Omental fat pad (tissue), 3 donors: ENCODE measurements at regions not wholly inside any gene's neighbourhood (a gene's known extent, or its start where the extent isn't known, plus 50 kb on each side); places are given as distances from the start of the nearest gene placed in this dataset.
A peak's percentile ranks its signal among the peaks of the same experiment; 100 is the strongest.
"Not testable (repeated sequence)": the region's sequence is repeated elsewhere in the genome, so short reads cannot be mapped to it uniquely, and the experiment has no call there.

ENCODE experiments used
- ATAC-seq: fragments of 150-250 bp; one replicate; pipeline ENCODE4 v1.9.1; 2016; ENCODE audit warnings: mild to moderate bottlenecking, moderate library complexity; ENCODE audit not compliant: low FRiP score
- DNase-seq: peaks from one replicate; pipeline ENCODE4 v3.0.0-alpha.2; 2019; ENCODE audit warnings: low spot score
- CTCF ChIP-seq, 3 donors: fragments of 450-650 bp; IDR thresholded peaks; one replicate each; pipeline ENCODE4 v1.5.1; 2016 to 2017; ENCODE audit warnings: antibody characterized with exemption in 3 of 3, mild to moderate bottlenecking in 3 of 3, moderate library complexity in 2 of 3

- ATAC-seq, DNase-seq: not testable (repeated sequence)
Measured at GRCh38 chrX:153266140-153266539, 55.4 kb downstream of the PNMA6F start.

DNA sequence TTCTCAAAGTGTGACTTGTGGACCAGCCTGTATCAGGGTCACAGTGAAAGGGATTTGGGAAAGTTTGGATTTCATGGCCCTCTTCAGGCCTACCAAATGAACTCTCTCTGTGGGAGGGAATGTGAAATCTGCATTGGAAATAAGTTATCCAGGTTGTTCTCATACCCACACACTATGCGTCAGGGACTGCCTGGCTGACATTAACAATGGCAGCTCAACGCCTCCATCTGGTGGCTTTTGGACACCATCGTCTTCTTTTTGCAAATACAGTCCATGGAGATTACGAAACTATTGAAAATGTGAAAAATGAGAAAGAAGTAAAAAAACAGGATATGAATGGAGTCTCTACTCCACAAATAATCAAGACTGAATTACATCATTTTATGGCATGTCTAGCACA, 61.1 kb downstream of the PNMA6F start:
- peak; percentile 14 for ATAC-seq
- not testable (repeated sequence) for DNase-seq

GRCh38 chrX:153253239-153253638, 68.3 kb downstream of the PNMA6F start:
- not testable (repeated sequence) for DNase-seq, ATAC-seq

- peak; percentile 61 for ATAC-seq
- DNase-seq = not testable (repeated sequence)
Measured at GRCh38 chrX:153252378-153253129, 69.0 kb downstream of the PNMA6F start.

DNA sequence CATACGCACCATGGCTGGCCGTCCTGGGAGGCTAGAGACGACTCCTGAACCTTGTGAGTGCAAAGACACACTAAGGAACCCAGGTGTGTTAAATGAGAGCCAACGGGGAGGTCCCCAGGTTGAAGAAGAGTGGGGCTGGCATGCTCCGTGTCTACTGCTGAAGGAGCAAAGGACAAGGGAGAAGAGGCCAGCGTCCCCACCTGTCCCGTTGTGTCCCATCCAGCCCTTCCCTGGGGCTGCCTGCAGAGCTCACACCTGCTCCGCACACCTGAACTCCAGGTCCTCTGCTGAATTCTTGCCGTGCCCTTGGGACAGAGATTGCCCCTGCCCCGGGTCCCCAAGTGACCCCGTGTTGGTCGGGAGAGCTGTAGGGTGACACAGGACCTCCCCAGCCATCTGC, 69.6 kb downstream of the PNMA6F start:
- DNase-seq = not testable (repeated sequence)
- ATAC-seq = peak; percentile 5

- not testable (repeated sequence) for DNase-seq, ATAC-seq
Measured at GRCh38 chrX:153250762-153251161, 70.8 kb downstream of the PNMA6F start.

- TF ChIP-seq CTCF (IDR thresholded peaks at IDR 0.05) = no peak
- DNase-seq = no peak
- ATAC-seq = no peak
Measured at GRCh38 chrX:153245288-153245731, 66.2 kb downstream of the MAGEA1 start.

DNA sequence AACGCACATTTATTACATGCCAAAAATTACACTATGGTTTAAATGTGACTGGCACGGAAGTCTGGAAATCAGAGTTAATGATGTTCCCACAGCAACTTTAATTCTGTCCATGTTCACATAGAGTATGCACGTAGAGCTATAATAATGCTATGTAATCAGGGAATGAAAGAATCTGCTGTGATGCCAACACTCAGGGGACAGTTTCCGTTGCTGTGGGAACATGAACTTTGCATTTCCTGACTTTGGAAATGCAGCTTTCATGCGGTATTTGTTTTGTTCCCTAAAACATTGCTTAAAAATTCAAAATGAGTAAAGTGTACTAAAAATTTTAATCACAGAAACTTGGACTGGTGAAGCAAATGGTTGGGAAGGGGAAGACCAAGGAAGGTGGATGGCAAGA, 65.7 kb downstream of the MAGEA1 start:
- DNase-seq (no peak), ATAC-seq (no peak)
- no peak for TF ChIP-seq CTCF (IDR thresholded peaks at IDR 0.05)

DNA sequence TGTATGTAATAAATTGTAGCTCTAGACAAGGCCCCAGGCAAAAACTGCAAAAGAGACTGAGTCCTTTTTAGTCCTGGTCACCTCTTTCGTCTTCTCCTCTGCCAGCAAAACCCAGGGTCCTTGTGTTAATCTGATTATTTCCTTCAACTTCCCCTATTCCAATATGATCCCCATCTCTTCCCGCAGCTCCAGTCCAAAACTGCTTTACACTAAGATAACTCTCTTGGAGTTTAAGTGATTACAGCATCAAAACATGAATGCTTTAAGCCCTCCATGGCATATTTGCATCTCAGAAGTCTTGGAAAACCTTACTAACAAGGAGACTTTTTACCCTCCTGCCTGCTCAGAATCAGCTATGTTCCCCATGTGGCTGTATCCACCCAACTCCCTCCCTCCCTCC, 59.3 kb downstream of the MAGEA1 start:
- DNase-seq (no peak), ATAC-seq (no peak)
- TF ChIP-seq CTCF (IDR thresholded peaks at IDR 0.05) = no peak
